C4-2B (cell line): ENCODE measurements at regions not wholly inside any gene's neighbourhood (a gene's known extent, or its start where the extent isn't known, plus 50 kb on each side); places are given as distances from the start of the nearest gene placed in this dataset.

Source experiments
- H3K27ac ChIP-seq: fragments of 450-650 bp; 2 replicates; pipeline ENCODE4 v1.5.1; 2017
- ZFX ChIP-seq: fragments of 450-650 bp; IDR thresholded peaks from 2 replicates; pipeline ENCODE4 v1.6.1; 2017
- TF ChIP-seq, protein P1 (sequence below): fragments of 450-650 bp; conservative IDR thresholded peaks from 2 replicates; pipeline ENCODE4 v1.5.1; 2017; ENCODE audit warnings: mild to moderate bottlenecking

DNA sequence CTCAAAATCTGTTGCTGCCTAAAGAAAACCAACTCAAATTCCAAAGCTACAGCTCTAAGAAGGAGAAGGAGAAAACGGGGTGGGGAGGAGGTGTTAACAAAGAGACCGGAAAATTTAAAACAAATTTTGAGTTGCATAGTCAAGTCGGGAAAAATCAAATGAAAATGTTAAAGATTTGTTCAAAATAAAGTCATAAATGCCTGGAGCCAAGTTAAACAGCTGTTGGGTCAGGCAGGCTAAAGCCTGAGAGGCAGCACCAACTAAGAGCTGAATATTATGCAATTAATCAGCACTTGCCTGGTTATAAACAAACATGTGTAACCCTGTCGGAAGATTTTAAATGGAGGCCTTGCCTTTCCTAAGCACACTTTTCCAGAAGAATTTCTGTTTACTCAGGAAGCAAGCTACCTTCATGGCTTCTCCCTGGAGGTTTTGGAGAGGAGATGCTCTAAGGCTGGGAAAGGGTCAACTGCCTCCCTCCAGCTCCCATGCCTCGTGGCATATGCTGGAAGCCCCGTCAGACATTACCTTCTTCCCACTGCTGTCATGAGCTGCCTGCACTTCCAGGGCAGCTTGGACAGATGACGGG lies 270.5 kb downstream of the DMRT2 start:
- no peak overlapping the region for H3K27ac ChIP-seq
- no peak for TF ChIP-seq ZFX
- TF ChIP-seq, protein P1, sequence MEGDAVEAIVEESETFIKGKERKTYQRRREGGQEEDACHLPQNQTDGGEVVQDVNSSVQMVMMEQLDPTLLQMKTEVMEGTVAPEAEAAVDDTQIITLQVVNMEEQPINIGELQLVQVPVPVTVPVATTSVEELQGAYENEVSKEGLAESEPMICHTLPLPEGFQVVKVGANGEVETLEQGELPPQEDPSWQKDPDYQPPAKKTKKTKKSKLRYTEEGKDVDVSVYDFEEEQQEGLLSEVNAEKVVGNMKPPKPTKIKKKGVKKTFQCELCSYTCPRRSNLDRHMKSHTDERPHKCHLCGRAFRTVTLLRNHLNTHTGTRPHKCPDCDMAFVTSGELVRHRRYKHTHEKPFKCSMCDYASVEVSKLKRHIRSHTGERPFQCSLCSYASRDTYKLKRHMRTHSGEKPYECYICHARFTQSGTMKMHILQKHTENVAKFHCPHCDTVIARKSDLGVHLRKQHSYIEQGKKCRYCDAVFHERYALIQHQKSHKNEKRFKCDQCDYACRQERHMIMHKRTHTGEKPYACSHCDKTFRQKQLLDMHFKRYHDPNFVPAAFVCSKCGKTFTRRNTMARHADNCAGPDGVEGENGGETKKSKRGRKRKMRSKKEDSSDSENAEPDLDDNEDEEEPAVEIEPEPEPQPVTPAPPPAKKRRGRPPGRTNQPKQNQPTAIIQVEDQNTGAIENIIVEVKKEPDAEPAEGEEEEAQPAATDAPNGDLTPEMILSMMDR, result no peak

DNA sequence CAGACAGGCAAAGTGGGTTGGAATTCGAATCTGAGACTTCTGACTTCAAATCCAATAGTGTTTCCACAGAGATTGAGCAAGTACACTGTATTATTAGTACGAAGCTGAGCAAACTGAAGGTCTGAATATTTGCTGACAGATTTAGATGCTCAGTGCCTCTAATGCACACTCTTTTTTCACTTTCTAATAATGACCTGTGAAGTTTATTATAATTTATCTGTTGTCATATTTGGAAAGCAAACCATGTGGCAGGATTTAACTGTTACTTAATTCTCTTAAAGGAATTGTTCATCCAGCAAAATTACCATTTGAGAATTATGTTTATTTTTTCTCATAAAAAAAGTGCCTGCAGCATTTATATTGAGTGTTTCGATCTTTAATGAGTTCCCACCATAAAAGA lies 277.3 kb downstream of the DMRT2 start:
- TF ChIP-seq, protein P1, result no peak
- no peak for TF ChIP-seq ZFX
- no peak overlapping the region for H3K27ac ChIP-seq

DNA sequence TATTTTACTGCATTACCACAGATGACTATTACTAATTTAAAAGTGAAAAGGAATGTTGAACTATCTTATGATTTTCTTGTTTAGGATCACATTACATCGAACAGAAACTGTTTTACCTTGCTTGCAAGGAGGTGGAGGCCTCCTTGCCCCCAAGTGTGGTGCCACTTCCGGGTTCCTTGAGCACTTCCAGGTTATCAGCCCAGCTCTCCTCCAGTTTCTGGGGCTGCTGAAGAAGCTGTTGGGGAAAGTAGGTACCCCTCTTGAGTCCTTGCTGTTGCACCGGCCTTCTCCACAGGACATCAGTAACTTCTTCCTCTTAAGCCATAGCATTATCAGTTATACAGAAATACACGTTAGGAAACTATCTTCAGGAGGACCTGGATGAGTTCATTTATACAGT lies 278.2 kb downstream of the DMRT2 start:
- H3K27ac ChIP-seq, result no peak overlapping the region
- TF ChIP-seq, protein P1, result no peak
- no peak for TF ChIP-seq ZFX

DNA sequence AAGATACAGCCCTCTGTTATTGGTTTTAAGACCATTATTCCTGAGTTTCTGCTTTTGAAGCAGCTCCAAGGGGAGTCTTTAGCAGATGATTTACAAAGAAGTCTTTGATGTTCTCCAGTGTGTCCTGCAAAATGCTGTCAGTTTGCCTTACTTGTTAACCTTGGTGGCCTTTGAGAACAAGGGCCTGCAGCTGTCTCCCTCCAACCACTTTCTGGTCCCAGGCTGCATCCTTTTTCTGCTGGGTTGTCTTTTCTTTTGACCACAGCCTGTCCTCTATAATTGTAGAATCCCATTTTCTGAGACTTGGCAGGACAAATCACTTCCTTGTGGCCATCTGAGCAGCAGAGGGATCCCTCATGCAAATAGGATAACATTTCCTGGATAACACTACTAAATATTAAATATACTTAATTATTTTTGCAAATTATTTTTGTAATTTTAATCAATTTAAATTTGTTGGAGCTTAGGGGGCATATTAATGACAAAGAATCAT lies 281.4 kb downstream of the DMRT2 start:
- H3K27ac ChIP-seq, result no peak overlapping the region
- TF ChIP-seq ZFX, result no peak
- TF ChIP-seq, protein P1, result no peak

DNA sequence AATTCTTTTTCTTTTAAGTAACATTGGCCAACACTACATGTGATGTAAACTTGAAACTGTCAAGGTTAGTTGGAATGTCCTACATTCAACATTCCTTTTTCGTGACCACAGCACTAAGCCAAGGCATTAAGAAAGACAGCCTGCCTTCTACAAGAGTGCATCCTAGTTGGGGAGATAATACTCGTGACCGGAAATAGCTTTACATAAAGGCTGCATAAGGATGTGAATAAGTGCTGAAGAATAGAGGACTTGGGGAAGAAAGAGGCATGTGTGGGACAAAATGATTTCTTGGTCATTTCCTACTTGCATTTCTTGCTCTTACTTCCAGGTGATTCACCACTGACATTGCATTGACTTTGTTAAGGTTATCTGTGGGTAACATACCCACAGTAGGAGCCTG lies 282.0 kb downstream of the DMRT2 start:
- TF ChIP-seq, protein P1, result no peak
- no peak overlapping the region for H3K27ac ChIP-seq

DNA sequence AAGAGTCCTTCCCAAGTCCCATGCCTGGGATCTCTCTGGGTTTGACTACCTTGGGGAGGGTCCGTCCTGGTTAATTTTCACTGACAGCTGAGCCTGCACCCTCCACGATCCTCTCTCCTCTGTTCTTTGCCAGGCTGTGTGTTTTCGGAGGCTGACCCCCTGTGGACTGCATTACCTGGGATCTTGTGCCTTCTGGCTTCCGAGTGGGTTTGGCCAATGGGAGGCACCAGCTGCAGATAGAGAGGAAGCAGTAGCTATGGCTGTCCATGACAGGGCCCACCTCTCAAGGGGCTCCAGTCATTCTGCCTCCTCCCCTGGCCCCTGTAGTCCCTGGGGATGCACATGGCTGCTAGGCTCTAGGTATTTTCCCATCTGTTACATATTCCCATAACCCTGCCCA lies 285.0 kb downstream of the DMRT2 start:
- TF ChIP-seq, protein P1, result no peak
- no peak for TF ChIP-seq ZFX
- no peak overlapping the region for H3K27ac ChIP-seq

DNA sequence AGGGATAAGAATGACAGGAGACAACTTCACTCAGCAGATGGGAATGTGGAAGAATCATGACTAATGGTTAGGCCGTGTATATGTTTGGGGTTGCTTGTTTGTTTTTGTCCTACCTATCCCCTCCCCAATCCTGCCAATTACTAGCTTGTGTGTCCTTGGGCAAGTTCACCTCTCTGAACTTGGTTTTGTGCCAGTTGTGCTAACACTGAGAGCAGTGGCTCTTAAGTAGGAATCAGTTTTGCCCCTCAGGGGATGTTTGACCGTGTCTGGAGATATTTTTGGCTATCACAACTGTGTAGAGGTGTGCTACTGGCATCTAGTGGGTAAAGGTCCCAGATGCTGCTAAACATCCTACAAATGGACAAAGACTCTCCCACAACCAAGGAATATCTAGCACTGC lies 287.0 kb downstream of the DMRT2 start:
- TF ChIP-seq, protein P1, result no peak
- no peak for TF ChIP-seq ZFX
- no peak overlapping the region for H3K27ac ChIP-seq
